ENCODE measurements at regions not wholly inside any gene's neighbourhood (a gene's known extent, or its start where the extent isn't known, plus 50 kb on each side); places are given as distances from the start of the nearest gene placed in this dataset.

DNA sequence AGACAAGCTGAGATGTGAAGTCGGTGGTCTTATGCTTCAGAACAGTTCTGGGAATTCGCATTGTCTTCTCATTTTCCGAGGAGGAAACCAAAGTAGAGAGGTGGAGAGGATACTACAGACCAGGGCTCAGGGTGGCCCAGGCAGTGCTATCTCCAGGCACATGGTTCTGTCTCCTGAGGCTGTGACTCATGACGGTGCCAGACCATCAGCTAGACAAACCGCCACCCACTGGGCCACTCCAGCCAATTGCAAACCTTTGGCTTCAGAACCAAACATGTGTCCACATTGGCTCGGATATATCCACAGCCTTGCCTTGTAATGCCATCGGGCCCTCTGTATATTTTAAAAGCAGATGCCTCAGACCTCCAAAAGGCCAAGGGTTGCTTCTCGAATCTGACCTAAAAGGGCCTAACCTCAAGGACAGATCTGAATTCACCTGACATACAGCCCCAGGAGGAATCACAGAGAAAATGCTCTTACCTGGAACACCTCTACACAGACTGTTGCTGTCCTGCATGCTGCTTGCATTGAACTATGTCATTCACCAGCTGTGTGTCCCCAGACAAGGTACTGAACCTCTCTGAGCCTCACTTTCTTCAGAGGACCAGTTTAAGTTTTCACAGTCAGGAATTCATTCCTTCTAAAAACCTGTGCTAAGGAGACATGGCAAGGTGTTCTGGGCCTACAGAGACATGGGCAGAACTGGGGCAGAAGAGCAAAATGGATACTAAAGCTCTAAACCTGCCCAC, 224.9 kb upstream of the JUN start:
- peak; percentile 83 for DNase-seq

DNA sequence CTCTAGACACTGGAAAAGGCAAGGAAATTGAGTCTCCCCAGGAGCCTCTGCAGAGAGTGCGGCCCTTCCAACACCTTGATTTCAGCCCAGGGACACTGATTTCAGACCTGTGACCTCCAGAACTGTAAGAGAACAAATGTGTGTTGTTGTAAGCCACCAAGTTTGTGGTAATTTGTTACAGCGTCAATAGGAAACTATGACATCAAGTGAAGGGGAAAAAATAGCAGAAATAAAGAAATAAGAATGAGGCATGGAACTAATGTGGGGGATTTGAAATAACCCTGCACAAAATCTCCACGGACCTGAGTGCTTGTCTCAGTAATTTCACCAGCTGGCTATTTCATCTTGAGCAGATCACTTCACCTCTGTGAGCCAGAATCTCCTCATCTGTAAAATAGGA, 227.8 kb upstream of the JUN start:
- DNase-seq, result no peak

DNA sequence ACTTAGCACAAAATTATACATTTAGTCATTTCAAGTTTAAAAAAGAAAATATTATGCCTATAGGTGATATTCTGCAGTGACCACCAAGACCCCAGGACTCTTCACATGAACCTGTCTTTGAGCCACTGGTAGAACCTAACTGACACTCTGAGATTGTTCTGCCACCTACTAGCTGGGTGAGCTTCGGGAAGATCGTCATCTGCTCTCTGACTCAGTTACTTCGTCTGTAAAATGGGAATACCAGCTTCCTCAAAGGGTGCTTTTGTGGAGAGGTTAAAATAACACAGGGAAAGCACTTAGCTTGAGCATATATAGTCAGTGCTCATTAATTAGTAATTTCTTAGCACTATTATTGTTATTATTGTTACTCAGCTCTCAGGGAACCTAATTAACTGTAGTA, 228.5 kb upstream of the JUN start:
- no peak for DNase-seq

DNA sequence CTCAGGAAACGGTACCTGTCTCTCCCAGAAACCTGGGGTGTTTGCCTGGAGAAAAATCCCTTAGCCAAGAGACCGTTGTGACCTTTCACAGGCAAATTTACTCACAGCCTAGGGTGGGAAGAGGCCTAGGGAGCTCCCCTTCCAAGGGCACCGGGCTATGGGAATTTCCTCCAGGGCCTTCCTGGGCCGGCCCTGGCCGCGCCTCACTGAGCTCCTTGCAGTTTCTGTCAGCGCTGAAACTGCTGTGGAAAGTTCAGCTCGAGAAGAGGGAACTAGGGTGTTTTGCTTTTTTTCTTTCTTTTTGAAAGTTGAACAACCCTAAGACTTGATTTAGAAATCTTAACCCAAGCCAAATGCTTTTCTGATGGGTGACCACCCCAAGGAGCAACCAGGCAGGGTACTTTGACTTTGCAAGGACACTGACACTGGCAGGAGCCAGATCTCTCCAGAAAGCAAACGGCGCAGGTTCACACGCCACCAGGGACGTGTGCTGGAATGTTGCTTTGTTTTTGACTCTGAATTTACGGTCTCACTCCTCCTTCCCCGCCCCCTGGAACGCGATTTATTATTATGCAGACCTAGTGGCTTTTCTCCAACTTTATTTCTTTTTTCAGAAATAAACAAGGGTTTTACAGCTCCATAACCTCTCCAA, 229.6 kb upstream of the JUN start:
- DNase-seq, result peak; percentile 81

DNA sequence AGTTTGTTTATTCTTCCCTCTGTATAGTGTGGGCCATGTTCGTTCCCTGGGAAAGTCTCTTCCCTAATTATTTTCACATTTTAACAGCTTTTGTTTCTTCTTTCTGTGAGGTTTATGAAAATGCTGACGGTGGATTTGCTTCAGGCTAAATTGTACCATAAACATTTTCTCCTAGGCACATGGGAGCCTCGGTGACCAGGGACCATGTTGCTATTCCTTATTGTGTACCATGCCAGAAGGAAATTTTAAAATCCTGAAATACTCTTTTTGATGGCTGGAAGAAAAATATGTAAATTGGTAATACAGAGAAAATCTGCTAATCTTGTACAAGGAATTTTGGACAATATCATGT, 230.1 kb upstream of the JUN start:
- no peak for DNase-seq

DNA sequence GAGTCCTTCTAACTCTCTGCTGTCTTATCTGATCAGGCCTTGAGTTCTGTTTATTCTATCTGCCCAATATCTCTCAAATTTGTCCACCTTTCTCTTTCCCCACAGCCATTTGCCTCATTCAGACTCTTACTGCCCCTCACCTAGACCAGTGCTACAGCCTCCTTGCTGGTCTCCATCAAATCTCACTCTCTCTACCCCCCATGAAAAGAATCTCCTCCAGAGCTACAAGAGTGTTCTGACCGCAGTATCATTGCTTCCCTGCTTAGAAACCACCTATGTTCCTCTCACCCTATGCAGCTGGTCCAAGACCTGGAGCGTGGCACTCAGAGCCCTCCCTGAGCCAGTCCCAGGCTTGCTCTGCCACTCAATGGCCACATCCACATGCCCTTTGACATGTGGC, 231.0 kb upstream of the JUN start:
- peak; percentile 42 for DNase-seq

DNA sequence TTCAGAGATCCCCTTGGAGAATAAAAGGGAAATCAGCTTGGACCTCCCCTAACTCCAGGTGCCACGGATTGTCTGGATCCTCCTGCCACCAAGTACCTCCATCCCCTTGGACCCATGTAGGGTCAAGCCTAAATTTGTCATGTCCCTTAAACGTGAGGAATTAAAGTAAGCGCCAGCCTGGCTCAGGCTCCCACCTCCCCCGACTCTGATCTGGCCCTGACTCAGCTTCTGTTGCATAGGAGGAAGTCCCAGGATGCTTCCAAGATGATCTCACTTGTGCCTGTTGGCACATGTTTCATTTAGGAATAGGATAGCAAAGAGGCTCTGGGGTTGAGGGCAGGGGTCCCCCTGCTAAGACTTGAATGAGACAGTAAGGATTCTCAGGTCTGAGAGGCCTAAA, 231.9 kb upstream of the JUN start:
- peak; percentile 85 for DNase-seq

DNA sequence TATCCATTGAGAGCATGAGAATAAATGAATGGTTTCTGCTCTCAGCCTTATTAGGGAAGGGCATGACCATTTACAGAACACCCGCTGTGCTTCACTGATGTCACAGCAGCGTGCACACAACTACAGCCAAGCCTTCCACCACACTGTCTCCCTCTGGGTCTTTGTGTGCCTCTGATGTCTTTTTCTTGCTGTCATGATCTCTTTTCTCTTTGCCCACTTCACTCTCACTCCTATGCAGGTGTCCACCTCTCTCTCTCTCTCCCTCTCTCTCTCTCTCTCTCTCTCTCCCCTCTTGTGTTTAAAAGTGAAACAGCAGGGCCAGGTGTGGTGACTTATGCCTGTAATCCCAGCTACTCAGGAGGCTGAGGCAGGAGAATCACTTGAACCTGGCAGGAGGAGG, 232.5 kb upstream of the JUN start:
- DNase-seq, result no peak

DNA sequence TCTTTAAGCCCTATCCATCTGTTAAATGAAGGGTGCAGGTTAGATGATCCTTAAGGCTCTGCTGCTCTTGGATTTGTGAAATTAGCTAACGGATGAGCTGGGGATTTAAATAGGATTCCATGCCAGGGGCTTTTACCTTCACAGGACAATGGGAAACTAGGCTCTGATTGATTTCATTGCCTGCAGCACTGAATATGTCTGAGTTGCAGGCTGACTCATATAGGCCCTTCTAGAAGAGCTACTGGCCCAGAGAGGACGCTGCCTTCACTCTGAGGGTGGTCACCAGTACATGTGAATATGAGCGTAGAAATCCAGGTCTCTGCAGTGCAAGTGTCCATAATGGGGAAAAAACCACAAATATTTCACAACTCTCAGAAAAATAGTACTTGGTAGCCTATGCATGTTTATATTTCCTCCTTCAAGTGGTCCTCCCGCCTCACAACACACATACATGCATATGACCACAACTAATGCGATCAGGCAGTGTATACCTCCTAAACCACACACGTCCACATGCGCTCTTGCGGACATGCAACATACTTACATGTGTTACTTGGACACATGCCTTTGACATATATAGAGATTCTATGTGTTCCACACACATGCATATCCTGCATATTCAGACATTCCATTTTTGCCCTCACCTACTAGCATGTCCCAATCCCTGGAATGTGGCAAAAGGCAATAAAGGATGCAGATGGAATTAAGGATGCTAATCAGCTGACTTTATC, 233.8 kb upstream of the JUN start:
- peak; percentile 79 for DNase-seq

DNA sequence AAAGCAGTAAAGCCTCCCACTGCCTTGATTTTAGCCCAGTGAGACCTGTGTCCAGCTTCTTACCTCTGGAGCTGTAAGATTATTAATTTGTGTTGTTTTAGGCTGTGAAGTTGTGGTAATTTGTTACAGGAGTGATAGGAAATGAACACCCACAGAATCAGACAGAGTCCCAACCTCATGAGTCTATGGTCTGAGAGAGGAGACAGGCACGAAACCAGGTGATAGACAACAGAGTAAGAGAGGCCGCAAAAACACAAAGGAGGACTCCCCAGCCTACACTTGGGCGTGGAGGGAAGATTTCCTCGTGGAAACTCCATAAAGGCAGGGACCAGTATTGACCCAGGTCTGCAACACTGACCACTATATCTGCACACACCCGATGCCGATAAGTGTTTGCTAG, 234.6 kb upstream of the JUN start:
- no peak for DNase-seq

DNA sequence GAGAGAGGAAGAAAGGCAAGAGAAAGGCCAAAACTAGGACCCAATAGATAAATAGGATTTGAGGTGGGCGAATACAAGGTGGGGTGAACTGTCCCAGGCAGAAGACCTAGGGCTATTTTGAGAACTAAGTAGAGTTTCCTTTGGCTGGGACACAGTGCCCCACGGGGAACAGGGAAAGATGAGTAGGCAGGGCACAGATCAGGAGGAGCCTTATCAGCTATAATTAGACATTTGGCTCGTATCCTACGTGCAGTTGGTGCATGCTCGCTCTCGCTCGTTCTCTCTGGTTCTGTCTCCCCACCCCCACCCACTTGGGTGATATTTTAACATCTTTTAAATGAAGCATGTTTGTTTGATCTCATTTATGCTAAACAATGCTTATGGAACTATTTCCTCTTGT, 235.0 kb upstream of the JUN start:
- DNase-seq, result no peak

DNA sequence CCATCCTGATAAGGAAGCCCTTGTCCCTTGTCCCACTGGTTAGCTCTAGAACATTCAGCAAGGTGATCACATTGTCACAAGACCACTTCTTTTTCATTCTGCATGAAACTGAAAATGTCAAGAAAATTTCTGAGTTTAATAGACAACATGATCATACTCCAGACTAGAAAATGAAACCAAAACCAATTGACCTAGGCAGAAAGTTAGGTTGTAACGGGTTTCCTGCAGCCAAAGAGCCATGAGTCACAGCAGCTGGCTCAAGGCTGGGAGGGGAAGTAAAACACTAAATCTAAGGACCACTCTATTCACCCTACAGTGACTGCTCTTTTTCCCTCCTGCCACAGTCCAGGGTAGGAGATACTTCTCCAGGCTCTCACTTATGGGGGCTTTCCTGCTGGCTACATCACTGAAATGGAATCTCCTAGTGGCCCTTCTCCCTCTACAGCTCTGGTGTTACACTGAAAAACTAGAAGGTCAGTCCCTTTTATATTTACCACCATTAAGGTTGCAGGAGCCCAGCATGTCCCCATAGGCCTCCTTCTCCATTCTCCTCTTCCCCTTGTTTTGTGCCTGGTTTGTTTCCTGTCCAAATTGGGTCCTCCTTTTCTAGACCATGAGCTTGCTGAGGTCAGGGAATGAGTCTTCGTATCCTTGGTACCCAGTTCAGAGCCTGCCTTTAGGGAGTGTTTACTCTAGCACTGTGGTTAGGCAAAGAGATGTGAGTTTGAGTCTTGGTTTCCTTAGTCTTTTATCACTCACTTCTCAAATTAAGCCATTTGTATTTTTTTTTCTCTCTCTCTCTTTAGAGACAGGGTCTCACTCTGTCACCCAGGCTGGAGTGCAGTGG, 236.5 kb upstream of the JUN start:
- DNase-seq, result peak; percentile 57

DNA sequence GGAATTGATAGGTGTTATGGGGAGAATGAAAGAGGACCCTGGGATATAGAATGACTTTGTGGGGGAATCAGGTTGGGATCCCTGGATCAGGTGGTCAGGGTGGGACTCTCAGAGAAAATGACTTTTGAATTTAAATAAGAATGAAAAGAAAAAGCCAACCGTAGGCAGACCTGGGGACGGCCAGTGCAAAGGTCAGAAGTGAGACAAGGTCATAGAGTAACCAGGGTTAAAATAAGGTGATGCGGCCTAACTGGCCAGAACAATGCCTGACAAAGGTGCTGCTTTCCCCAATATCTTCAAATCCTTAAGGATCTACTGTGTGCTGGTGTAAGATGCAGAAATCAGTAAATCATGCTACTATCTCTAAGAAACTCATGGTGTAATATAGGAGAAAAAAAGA, 238.4 kb upstream of the JUN start:
- DNase-seq, result no peak

DNA sequence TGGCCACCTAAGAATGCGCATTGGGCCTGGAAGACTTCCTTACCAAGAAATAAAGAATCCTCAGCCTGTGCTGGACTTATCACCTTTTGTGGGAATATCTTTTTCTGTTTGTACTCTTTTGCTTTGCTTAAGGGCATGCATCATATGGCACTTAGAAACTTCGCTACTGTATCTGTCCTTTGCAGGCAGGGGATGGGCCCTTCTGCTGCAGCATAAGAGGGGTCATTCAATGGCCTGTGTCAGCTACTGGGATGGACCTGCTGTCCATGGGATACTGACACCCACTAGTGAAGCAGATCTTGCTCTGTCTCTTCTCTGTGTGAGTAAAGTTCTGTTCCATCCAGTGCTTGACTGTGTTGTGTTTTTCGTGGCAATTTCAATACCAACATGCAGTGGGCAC, 239.0 kb upstream of the JUN start:
- DNase-seq, result peak; percentile 24

DNA sequence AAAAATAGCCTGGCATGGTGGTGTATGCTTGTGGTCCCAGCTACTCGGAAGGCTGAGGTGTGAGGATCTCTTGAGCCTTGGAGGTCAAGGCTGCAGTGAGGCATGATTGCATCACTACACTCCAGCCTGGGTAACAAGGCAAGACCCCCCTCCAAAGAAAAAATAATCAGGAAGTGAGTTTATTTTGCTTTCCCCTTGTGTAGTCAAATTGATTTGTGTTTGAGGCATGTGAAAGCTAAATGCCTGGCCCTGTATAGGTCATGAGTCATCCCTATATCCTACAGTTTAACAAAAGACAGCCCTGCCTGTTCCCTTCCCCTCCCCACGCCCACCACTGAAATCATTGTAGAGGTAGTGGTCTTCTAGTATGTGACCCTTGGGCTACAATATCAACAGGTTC, 241.4 kb upstream of the JUN start:
- peak; percentile 64 for DNase-seq

DNA sequence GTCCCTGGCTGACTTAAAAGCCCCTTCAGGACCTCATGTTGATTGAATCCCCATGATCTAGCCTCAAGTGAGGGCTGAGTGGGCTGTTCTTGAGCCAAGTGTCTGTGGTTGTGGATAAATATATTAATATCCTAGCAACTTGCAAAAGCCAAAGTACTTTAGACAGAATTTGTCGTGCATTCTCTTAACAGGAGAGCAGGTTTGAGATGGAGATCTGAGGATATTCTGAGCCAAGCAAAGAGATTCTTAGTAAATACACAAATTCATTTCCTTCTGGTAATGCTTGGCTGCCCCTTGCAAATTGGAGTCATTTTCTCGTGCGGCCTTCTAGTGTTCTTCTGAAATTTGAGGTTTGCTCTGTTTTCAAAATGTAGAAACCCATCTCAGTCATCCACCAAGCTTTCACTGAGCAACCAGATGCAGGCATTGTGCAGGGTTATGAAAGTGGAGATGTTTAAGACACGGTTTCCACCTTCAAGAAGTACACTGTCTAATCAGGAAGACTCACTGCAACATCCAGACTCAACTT, 242.1 kb upstream of the JUN start:
- DNase-seq, result peak; percentile 21

DNA sequence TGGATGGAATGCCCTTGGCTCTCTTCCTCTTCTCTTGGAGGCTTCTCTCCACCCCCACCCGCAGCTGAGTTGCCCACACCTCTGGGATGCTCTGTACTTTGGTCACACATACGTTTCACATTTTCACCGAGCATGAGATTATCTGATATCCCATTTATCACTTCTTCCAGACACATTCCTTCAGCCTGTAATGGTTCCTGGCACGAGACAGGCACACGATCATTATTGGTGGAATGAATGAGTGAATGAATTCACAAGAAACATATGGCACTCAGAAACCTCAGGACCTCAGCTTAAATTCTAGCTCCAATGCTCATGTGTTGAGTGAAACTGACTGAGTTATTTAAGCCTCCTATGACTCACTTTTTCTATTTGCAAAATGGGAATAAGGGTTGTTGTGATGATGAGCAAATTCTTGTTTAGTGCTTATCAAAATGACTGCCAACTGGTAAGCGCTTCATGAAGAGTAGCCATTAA, 242.7 kb upstream of the JUN start:
- peak; percentile 43 for DNase-seq

DNA sequence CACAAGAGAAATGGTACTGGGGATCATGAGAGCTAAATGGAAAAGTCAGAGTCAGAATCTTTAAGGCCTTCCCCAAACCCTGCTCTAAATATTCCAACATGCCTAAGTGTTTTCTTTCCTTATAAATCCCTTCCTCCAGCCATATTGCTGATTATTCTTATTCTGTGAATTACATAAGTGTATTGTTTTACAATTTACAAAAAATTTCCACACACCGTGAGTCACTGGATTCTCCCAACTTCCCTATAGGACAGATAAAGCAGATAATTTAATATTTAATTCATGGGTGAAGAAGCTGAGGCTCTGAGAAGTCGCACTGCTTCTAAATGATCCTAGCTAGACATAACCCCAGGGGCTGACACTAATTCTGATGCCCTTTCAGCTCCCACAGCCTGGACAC, 243.3 kb upstream of the JUN start:
- no peak for DNase-seq

DNA sequence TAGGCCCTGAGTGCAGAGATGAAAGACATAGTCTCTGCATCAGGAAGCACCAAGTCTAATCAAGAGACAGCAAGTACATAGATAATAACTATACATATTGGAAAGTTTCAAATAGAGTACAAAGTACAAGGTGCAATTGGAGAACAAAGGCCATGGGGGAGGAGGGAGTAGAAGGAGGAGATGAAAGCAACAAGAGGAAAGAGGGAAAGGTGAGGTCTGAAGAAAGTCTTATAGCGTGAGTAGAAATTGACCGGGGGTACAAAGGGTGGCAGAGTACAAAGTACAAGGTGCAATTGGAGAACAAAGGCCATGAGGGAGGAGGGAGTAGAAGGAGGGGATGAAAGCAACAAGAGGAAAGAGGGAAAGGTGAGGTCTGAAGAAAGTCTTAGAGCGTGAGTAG, 244.2 kb upstream of the JUN start:
- peak; percentile 4 for DNase-seq

DNA sequence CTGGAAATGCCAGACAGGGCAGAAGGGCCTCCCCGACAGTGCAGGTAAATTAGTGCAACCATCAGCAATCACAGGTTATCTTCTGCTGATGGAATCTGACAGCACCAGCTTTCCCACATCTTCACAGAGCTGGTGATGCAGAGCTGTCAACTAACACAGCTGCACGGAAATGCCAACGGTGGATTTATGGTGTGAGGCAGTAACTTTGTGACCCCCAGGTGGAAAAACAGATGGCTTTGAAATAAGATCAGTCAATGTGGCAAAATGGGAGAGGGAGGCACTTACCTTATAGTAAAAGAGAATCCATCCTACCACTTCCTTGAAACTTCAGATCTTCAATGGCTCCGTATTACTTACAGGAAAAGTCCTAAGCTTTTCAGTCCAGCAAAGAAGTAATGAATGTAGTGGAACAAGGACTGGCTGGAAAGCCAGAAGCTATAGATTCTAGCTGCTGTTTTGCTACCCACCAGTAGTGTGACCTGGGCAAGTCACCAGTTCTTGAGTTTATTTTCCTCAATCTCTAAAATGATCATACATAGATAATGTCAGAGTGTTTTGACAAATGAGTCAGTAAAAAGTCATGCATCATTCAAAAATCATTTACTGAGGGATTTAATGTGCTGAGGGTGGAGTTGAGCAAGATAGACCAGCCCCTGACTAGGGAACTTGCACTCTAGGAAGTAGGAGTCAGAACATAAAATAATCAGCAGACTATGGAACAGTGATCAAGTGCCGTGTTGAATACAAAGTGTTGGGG, 245.7 kb upstream of the JUN start:
- DNase-seq, result no peak

DNA sequence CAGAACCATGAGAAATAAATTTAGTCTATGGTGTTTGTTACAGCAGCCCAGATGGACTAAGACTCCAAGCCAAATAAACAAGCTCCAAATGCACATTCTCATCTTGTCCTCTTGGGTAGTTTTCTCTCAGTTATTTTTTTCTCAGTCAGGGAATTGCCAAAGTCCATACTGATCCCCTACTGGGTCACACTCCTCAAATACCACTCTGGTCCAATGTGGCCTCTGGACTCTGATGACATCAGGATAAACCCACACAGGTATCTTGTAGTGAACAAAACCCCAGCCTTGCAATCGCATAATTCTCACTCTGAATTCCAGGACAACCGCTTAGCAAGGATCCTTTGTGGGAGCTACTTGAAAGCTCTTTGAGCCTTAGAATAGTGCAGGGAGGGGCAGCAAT, 248.4 kb upstream of the JUN start:
- no peak for DNase-seq

DNA sequence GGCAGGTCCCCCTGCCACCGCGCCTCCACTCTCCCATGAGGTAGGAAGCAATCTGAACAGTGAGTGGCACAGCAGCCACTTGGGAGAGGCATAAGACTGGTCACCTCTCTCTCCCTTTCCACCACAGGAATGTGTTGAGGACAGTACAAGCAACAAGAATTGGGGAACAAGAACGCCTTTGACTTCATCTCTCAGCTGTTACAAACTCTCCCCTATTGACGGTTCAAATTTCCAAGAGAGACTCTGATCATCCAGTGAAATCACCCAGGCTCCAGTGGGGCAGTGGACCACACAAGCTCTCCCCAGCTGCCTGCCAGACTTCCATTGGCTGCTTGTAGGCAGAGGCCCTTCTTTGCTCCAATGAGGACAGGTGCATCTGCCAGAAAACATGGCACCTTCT, 249.9 kb upstream of the JUN start:
- no peak for DNase-seq

All from islet precursor cell (in vitro differentiated cells).